Keratinocyte (primary cell): ENCODE measurements at regions not wholly inside any gene's neighbourhood (a gene's known extent, or its start where the extent isn't known, plus 50 kb on each side); places are given as distances from the start of the nearest gene placed in this dataset.

Source experiments
- DNase-seq: peaks from one replicate; pipeline ENCODE4 v3.0.0-alpha.2; 2011; ENCODE audit warnings: low read depth, missing footprints, low spot score
- FAIRE-seq: peaks from 2 replicates; lab custom pipeline; 2011; peaks lifted over from hg19 to GRCh38; lab: Jason Lieb, UNC
- H2AFZ ChIP-seq: 2 replicates; pipeline ENCODE4 v1.6.0; 2012; ENCODE audit warnings: low read length, control low read depth, inconsistent platforms; ENCODE audit not compliant: control insufficient read depth
- H3K27ac ChIP-seq: 2 replicates; pipeline ENCODE4 v1.5.1; 2011; ENCODE audit warnings: low read length; ENCODE audit not compliant: control insufficient read depth, insufficient read depth
- H3K27me3 ChIP-seq: 3 replicates; pipeline ENCODE4 v1.6.0; 2011; ENCODE audit warnings: low read length; ENCODE audit not compliant: control insufficient read depth, insufficient read depth; ENCODE audit errors: extremely low read depth
- H3K36me3 ChIP-seq, 2 experiments: 2 replicates in 1 of 2; 3 replicates in 1 of 2; pipeline ENCODE4 v1.5.1; 2011; ENCODE audit warnings: low read length in 2 of 2, mild to moderate bottlenecking in 1 of 2; ENCODE audit not compliant: control insufficient read depth in 2 of 2, insufficient read depth in 2 of 2; ENCODE audit errors: extremely low read depth in 1 of 2
- H3K4me1 ChIP-seq: 3 replicates; pipeline ENCODE4 v1.5.1; 2011; ENCODE audit warnings: low read length; ENCODE audit not compliant: control insufficient read depth, insufficient read depth; ENCODE audit errors: extremely low read depth
- H3K4me2 ChIP-seq: 3 replicates; pipeline ENCODE4 v1.6.0; 2011; ENCODE audit warnings: low read depth, low read length; ENCODE audit not compliant: control insufficient read depth, insufficient read depth; ENCODE audit errors: extremely low read depth
- H3K4me3 ChIP-seq, 3 experiments: fragments of 200-600 bp in 1 of 3; sonication (generic) in 1 of 3; 2 replicates in 2 of 3; 3 replicates in 1 of 3; pipeline ENCODE4 v1.5.1; 2011 to 2016; ENCODE audit warnings: low read length in 3 of 3, mild to moderate bottlenecking in 3 of 3, control low read depth in 2 of 3, inconsistent platforms in 1 of 3, low read depth in 1 of 3, mixed read lengths in 1 of 3, mixed run types in 1 of 3, moderate library complexity in 1 of 3; ENCODE audit not compliant: control insufficient read depth in 2 of 3, insufficient read depth in 2 of 3; ENCODE audit errors: extremely low read depth in 1 of 3
- H3K79me2 ChIP-seq: 2 replicates; pipeline ENCODE4 v1.6.0; 2012; ENCODE audit warnings: low read length; ENCODE audit not compliant: control insufficient read depth, insufficient read depth
- H3K9ac ChIP-seq: 3 replicates; pipeline ENCODE4 v1.6.0; 2011; ENCODE audit warnings: low read length; ENCODE audit not compliant: control insufficient read depth, insufficient read depth; ENCODE audit errors: extremely low read depth
- H3K9me1 ChIP-seq: 3 replicates; pipeline ENCODE4 v1.6.0; 2011; ENCODE audit warnings: low read length; ENCODE audit not compliant: control insufficient read depth, insufficient read depth; ENCODE audit errors: extremely low read depth
- H3K9me3 ChIP-seq: 2 replicates; pipeline ENCODE4 v1.5.1; 2012; ENCODE audit warnings: low read depth, low read length; ENCODE audit not compliant: control insufficient read depth
- H4K20me1 ChIP-seq: 3 replicates; pipeline ENCODE4 v1.6.0; 2011; ENCODE audit warnings: low read length; ENCODE audit not compliant: control insufficient read depth, insufficient read depth; ENCODE audit errors: extremely low read depth
- EZH2 ChIP-seq: IDR thresholded peaks from one replicate; pipeline ENCODE4 v1.6.1; 2012; ENCODE audit warnings: inconsistent platforms, mild to moderate bottlenecking, low read length, moderate library complexity
- dilution Hi-C: fragments of 300-500 bp; cut with MboI; formaldehyde crosslinking; loops from one replicate; pipeline ENCODE4 v1.7.0; 2020; ENCODE audit warnings: low sequenced_read_pairs; ENCODE audit not compliant: extremely low pct_ligation_motif_present
- TF ChIP-seq, protein P1 (sequence below), 3 experiments: IDR thresholded peaks in 1 of 3; conservative IDR thresholded peaks in 1 of 3; optimal IDR thresholded peaks in 1 of 3; 2 replicates in 2 of 3; 3 replicates in 1 of 3; pipeline versions ENCODE3 to v1.5.1; 2011; ENCODE audit warnings: low read length in 3 of 3, mild to moderate bottlenecking in 3 of 3, moderate library complexity in 2 of 3, control low read depth in 1 of 3, inconsistent platforms in 1 of 3; ENCODE audit not compliant: insufficient read depth in 2 of 3; ENCODE audit errors: extremely low read depth in 1 of 3

DNA sequence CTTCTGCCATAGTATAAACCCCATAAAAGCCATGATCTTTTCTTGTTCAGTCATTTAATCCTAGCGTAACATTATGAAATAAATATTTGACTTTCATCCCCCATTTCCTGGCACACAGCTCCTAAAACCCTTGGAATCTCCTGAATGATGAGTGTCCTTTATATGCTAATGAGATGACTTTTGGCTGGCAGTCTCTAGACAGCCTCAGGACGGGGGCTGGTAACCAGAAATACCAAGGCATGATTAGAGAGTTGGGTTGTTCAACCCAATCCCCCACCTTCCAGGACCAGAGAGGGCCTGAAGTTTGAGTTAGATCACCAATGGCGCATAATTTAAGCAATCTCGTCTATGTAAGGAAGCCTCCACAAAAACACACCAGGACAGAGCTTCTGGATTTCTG is 1246.1 kb upstream of the TENM4 start:
- no peak overlapping the region for H3K27ac ChIP-seq
- no peak overlapping the region for H3K4me2 ChIP-seq
- no peaks in the 10 kb centered on the region for H4K20me1 ChIP-seq
- dilution Hi-C loops, result no loop called here
- FAIRE-seq, result no peak
- no peaks in the 10 kb centered on the region for H3K9me1 ChIP-seq
- no peaks in the 10 kb centered on the region for H3K9me3 ChIP-seq
- no peaks in the 10 kb centered on the region for H3K79me2 ChIP-seq
- no peaks in the 10 kb centered on the region for H3K4me1 ChIP-seq
- H3K9ac ChIP-seq, result no peak overlapping the region
- H3K36me3 ChIP-seq, result no peaks in the 10 kb centered on the region
- H3K27me3 ChIP-seq, result no peaks in the 10 kb centered on the region
- no peak overlapping the region for H3K4me3 ChIP-seq
- TF ChIP-seq EZH2, result no peak
- TF ChIP-seq, protein P1, sequence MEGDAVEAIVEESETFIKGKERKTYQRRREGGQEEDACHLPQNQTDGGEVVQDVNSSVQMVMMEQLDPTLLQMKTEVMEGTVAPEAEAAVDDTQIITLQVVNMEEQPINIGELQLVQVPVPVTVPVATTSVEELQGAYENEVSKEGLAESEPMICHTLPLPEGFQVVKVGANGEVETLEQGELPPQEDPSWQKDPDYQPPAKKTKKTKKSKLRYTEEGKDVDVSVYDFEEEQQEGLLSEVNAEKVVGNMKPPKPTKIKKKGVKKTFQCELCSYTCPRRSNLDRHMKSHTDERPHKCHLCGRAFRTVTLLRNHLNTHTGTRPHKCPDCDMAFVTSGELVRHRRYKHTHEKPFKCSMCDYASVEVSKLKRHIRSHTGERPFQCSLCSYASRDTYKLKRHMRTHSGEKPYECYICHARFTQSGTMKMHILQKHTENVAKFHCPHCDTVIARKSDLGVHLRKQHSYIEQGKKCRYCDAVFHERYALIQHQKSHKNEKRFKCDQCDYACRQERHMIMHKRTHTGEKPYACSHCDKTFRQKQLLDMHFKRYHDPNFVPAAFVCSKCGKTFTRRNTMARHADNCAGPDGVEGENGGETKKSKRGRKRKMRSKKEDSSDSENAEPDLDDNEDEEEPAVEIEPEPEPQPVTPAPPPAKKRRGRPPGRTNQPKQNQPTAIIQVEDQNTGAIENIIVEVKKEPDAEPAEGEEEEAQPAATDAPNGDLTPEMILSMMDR (optimal IDR thresholded peaks at IDR 0.05 in 1 of 3, IDR thresholded peaks at IDR 0.05 in 1 of 3, conservative IDR thresholded peaks at IDR 0.05 in 1 of 3; ENCODE audit: extremely low read depth in 1 of 3, insufficient read depth in 2 of 3, low read length in 3 of 3), result no peak
- no peak for DNase-seq
- H2AFZ ChIP-seq, result no peak overlapping the region

DNA sequence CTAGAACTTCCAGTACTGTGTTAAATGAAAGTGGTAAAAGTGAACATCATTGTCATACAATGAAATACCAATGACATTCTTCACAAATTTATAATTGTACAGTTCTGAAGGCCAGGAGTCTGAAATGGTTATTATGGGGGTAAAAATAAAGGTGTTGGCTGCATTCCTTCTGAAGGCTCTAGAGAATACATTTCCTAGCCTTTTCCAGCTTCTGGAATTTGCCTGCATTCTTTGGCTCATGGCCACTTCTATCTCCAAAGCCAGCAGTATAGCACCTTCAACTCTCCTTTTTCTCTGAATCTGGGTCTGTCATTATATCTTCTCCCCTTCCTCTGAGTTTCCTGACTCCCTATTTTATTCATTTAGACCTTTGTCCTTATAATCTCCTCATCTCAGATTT is 1232.7 kb upstream of the TENM4 start:
- Histone ChIP-seq H3K79me2 (no peaks in the 10 kb centered on the region), H4K20me1 (no peaks in the 10 kb centered on the region), H3K9me1 (no peaks in the 10 kb centered on the region), H3K27ac (no peak overlapping the region), H3K4me1 (no peaks in the 10 kb centered on the region), H3K36me3 (no peaks in the 10 kb centered on the region), H2AFZ (no peak overlapping the region), H3K27me3 (no peaks in the 10 kb centered on the region), H3K9ac (no peak overlapping the region), H3K9me3 (no peaks in the 10 kb centered on the region), H3K4me2 (no peak overlapping the region), H3K4me3 (no peak overlapping the region)
- FAIRE-seq (peak; percentile 9), DNase-seq (no peak)
- TF ChIP-seq, protein P1 (optimal IDR thresholded peaks at IDR 0.05 in 1 of 3, IDR thresholded peaks at IDR 0.05 in 1 of 3, conservative IDR thresholded peaks at IDR 0.05 in 1 of 3; ENCODE audit: extremely low read depth in 1 of 3, insufficient read depth in 2 of 3, low read length in 3 of 3), result no peak
- no peak for TF ChIP-seq EZH2
- dilution Hi-C loops, result no loop called here
